IMR-90 (cell line): ENCODE measurements at regions not wholly inside any gene's neighbourhood (a gene's known extent, or its start where the extent isn't known, plus 50 kb on each side); places are given as distances from the start of the nearest gene placed in this dataset.

Experiments used
- MAZ ChIP-seq: IDR thresholded peaks from 2 replicates; pipeline ENCODE4 v1.6.1; 2012; ENCODE audit warnings: low read depth, mild to moderate bottlenecking, low read length, improper control_type of control experiment, moderate library complexity, borderline replicate concordance
- RFX5 ChIP-seq: IDR thresholded peaks from 2 replicates; pipeline ENCODE4 v1.8.0; 2012; ENCODE audit warnings: low read depth, mild to moderate bottlenecking, low read length, moderate library complexity

- TF ChIP-seq MAZ (no peak), RFX5 (no peak)
Observed at GRCh38 chr1:29625084-29625420, 388.7 kb downstream of the PTPRU start.
